ENCODE measurements at regions not wholly inside any gene's neighbourhood (a gene's known extent, or its start where the extent isn't known, plus 50 kb on each side); places are given as distances from the start of the nearest gene placed in this dataset.

- no peaks in the 10 kb centered on the region for H3K9me3 Mint-ChIP-seq
- H3K4me1 Mint-ChIP-seq: no peaks in the 10 kb centered on the region
- H3K36me3 Mint-ChIP-seq: no peaks in the 10 kb centered on the region
- H3K27me3 Mint-ChIP-seq (ENCODE audit: low read depth): no peaks in the 10 kb centered on the region
- H3K4me3 Mint-ChIP-seq: no peak overlapping the region
- ChIA-PET POLR2A (no interaction called here), CTCF (no interaction called here)
- no peak for TF ChIP-seq RELA (CRISPR knock-in tag; IDR thresholded peaks at IDR 0.05; ENCODE audit: borderline replicate concordance)
- TF ChIP-seq ATF2 (CRISPR knock-in tag; IDR thresholded peaks at IDR 0.05; ENCODE audit: borderline replicate concordance, low read depth): no peak
- no peak for TF ChIP-seq NR3C1 (CRISPR knock-in tag; conservative IDR thresholded peaks at IDR 0.05; ENCODE audit: low read depth)
- TF ChIP-seq ZBTB21 (CRISPR knock-in tag; IDR thresholded peaks at IDR 0.05; ENCODE audit: borderline replicate concordance): no peak
- no peak for TF ChIP-seq GTF2I (CRISPR knock-in tag; conservative IDR thresholded peaks at IDR 0.05)
- no peak for TF ChIP-seq AFF4 (CRISPR knock-in tag; IDR thresholded peaks at IDR 0.05; ENCODE audit: borderline replicate concordance)
- ATAC-seq (no peak), DNase-seq (ENCODE audit: low spot score) (no peak)
- no peak overlapping the region for H3K27ac Mint-ChIP-seq
Measured at GRCh38 chr22:46085828-46086576, 64.3 kb upstream of the PPARA start.

GRCh38 chr22:46086577-46087335, 63.6 kb upstream of the PPARA start:
- Mint-ChIP-seq H3K36me3 (no peaks in the 10 kb centered on the region), H3K4me1 (no peaks in the 10 kb centered on the region), H3K27me3 (ENCODE audit: low read depth) (no peaks in the 10 kb centered on the region), H3K27ac (no peak overlapping the region), H3K4me3 (no peak overlapping the region), H3K9me3 (no peaks in the 10 kb centered on the region)
- TF ChIP-seq AR (CRISPR knock-in tag; IDR thresholded peaks at IDR 0.05): no peak
- TF ChIP-seq ZNF671 (CRISPR knock-in tag; IDR thresholded peaks at IDR 0.05): no peak
- no peak for TF ChIP-seq SMAD3 (CRISPR knock-in tag; IDR thresholded peaks at IDR 0.05; ENCODE audit: borderline replicate concordance)
- TF ChIP-seq ZNF232 (CRISPR knock-in tag; IDR thresholded peaks at IDR 0.05): no peak
- no peak for TF ChIP-seq ZNF425 (CRISPR knock-in tag; conservative IDR thresholded peaks at IDR 0.05)
- TF ChIP-seq ZNF317 (CRISPR knock-in tag; IDR thresholded peaks at IDR 0.05; ENCODE audit: borderline replicate concordance, low read depth): no peak
- TF ChIP-seq MLX (CRISPR knock-in tag; IDR thresholded peaks at IDR 0.05): no peak
- no peak for TF ChIP-seq HMGXB4 (CRISPR knock-in tag; IDR thresholded peaks at IDR 0.05)
- no peak for TF ChIP-seq MXD4 (CRISPR knock-in tag; IDR thresholded peaks at IDR 0.05; ENCODE audit: borderline replicate concordance)
- TF ChIP-seq ATF3 (CRISPR knock-in tag; conservative IDR thresholded peaks at IDR 0.05): no peak
- TF ChIP-seq CREB1 (CRISPR knock-in tag; IDR thresholded peaks at IDR 0.05): no peak
- POLR2A ChIA-PET: no interaction called here
- ATAC-seq: no peak
- DNase-seq (ENCODE audit: low spot score): no peak
- CTCF ChIA-PET: no interaction called here
